Retina (tissue), 1 donor: ENCODE measurements at regions not wholly inside any gene's neighbourhood (a gene's known extent, or its start where the extent isn't known, plus 50 kb on each side); places are given as distances from the start of the nearest gene placed in this dataset.
"Not testable (repeated sequence)": the region's sequence is repeated elsewhere in the genome, so short reads cannot be mapped to it uniquely, and the experiment has no call there.

Source experiments
- DNase-seq: peaks from one replicate; pipeline ENCODE4 v3.0.0-alpha.2; 2016

DNA sequence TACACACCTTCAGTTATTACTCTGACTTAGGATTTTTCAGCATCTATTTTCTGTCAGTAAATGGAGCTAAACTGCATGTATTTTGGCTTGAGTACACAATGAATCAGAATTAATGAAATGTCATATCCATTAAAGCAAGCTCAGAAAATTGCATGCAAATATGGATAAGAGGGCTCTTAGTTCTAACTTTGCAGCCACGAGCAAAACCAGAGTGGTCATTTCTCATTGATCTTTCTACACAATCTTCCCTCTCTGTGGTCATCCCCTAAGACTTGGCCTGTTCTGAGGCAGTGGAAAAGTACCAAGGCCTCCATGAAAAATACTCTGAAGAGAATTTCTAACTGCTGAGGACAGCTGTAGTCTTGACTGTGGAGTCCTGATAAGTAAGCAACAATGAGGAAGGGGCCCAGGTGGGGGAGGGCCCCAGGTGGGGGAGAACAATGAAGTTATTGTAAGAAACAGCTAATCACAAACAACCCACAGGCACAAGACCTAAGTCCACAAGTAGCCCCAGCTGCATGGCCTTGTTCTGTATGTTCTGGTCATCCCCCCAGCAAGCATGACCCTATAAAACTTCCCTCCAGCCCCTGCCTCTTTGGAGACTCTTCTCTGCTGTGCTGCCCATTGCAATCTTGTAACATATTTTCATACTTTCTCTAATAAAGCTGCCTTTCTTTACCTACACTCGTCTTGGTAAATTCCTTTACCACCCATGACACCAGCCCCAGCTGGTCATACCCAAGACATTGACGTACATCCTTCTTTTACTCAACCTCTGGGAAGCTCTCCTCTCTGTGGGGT, 230.3 kb downstream of the TDRD15 start:
- no peak for DNase-seq

DNA sequence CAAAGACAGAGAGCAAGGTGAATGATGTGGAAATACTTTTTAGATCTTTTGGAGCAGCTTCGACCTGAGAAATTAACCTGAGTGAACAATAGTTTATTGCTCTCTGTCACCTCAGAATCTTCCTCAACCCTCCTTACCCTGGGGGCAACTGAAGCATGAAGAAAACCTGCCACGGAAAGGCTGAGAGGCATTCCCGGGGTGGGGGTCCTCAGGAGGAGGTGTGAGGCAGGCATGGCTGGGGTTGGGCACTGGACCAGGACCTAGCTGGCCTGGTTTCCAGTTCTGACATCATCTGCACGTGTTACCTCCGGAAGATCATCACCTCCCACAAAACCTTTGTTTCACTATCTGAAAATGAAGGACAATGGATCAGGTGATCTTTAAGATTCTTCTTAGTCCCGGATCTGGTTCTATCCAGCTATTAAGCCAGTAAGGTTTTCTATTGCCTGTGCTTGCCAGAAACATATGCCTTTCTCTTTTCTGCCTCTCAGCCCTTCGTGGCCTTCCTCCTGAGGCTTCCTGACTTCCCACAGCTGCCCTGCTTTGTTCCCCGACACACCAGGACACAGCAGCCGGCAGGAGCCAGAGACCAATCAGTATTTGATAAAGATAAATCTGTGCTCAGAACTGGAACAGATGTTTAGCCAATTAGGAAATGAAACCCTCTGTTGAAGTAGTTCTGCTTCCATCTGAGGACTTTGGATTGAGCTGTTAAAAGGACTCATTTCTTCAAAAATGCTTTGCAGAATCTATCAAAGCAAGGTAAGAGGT, 232.5 kb downstream of the TDRD15 start:
- no peak for DNase-seq

DNA sequence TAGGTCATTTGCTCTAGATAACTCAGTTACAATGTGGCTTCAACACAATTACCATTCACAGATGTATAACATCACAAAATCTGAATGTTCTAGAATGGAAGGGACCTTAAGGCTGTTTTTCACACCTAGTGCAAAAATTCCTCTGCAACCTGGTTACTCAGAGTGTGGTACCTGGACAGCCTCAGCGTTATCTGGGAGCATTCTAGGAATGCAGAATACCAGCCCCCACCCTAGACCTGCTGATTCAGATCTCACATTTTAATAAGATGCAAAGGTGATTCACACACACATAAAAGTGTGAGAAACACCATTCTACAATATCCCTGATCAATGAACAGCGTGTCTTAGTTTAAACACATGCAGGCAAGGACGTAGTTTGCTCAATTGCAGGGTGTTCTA, 233.1 kb downstream of the TDRD15 start:
- no peak for DNase-seq

DNA sequence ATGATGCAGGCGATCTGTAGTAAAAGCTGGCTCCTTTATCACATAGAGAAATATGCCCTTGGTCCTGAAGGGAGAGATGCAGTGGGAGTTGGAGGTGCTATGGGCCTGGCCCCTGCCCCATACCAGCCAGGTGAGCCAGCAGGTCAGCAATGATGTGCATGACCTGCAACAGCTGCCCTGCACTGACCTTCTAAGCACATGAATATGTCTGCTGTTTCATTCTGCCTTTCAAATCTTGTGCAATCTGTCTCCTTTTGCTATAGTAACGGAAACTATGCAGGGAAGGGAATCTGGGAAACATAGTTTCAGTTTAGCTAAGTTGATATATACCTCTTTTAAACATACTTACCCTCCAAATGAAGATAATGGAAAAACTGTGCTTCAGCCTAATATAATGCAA, 235.2 kb downstream of the TDRD15 start:
- DNase-seq: no peak

DNA sequence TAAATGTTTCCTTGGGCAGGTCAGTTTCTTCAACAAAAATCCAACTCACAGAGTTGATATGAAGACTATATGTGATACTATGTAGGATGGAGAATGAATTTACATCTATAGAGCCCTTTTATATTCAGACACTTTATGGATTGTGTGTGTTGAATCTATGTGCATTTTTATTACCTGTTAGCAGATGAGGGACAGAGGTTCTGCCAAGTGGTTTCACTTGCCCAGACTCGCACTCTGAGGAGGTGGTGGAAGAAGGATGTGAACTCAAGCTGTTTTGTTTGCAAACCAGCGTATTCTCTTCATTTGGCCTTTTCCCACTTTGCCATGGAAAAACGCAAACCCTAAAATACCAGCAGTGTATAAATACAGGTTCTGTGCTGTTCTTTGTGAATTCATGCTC, 237.6 kb downstream of the TDRD15 start:
- DNase-seq: no peak

DNA sequence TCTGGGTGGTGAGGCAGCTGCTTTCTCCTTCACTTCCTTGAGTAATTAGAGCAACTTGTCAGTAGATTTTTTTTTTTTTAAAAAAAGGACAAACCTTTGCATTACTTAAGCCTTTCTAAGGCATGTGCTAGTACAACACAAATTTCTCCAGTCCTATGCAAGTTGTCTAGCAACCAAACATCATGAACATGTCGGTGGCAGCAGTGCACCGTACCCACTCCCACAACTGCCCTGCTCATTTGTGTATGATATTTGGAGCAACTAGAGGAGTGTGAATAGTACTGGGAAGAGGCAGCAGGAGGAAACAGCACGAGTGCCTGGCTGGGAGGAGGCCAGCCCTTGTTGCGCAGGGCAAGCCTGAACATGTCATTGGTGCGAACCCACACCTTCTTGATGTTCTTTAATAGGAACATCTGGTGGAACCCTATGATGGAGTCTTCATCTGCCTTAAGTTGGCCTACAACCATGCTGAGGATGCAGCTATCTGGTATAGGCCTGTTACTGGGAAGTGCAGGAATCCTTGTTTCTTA, 238.3 kb downstream of the TDRD15 start:
- DNase-seq: no peak

DNA sequence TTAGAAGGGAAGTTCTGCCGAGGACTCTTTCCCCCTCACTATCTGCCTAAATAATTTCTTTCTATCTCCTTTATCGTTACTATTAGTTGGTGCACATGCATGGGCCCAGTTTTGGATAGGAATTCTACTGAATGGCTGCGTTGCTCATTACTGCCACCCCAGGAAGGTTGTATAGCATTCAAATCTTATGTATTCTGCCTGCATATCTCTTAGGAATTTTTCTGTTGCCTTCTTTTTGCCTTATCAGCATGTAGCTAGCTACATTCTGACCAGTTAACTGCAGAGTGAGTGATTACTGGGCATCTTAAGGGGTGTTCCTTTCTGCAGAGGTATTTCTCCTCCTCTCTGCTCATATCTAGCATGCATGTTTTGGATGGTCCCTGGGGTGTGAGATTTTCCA, 239.6 kb downstream of the TDRD15 start:
- no peak for DNase-seq

DNA sequence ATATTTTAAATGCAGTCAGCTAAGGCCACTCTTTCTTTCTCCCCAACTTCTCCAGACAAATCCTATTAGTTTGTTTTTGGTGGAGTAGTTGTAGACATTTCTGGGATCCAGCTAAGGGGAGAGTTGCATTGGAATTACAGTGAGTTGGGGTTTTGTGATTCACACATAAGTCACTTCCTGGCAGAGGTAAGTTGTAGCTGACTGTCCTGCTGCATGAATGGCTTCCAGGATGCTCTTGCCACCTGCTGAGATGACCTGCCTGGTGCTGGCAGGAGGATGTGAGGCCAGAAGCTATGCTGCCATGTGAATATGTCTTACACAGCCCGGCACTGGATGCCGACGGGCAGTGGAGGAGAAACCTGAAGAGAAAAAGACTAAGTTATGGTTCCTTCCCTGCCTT, 243.7 kb downstream of the TDRD15 start:
- no peak for DNase-seq

DNA sequence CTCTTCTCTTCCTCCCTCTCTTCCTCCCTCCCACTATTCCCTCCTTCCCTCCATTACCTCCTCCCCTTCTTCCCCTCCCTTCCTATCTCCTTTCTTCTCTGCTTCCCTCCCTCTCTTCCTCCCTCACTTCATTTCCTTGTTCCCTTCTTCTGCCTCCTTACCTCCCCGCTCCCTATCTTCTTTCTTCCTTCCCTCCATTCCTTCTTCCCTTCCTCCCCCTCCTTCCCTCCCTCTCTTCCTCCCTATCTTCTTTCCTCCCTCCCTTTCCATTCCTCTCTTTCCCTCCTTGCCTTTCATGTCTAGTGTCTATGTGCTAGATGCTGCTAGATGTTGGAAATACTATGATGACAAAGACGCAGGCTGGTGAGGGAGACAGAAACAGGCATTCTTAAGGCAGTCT, 246.0 kb downstream of the TDRD15 start:
- no peak for DNase-seq

DNA sequence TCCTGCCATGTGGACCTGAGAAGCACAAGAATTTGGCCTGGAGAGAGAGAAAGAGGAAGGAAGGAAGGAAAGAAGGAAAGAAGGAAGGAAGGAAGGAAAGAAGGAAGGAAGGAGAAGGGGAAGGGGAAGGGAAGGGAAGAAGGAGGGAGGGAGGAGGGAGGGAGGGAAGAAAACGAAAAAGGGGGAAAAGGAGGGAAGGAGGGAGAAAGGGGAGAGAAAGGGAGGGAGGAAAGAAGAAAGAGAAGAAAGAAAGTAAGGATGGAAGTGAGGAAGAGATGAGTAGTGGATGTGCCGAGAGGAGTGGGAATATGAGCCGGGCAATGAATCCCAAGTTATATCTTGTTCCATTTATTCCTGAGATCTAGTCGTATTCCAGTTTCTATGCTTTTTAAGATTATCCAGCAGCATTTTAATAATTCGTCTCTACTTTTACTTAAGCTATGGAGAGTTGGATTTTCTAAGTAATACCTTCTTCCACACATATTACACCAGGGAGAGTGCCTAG, 247.8 kb downstream of the TDRD15 start:
- DNase-seq: no peak

DNA sequence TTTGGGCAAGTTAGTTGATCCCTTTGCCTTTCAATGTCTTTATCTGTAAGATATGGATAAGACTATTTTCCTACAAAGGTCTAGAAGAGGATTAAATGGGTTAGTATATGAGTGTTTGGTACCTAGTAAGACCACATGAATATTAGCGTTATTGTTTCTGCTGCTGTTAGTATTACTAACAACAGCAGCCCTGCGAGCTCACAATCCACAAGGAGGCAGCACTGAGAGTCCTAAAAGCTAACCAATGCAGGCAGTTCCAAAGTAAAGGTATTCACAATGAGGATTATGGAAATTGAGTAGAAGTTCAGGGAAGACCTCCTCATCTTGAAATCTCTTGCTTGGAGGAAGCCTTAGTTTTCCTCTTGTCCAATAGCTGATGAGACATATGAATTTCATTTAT, 248.9 kb downstream of the TDRD15 start:
- no peak for DNase-seq

DNA sequence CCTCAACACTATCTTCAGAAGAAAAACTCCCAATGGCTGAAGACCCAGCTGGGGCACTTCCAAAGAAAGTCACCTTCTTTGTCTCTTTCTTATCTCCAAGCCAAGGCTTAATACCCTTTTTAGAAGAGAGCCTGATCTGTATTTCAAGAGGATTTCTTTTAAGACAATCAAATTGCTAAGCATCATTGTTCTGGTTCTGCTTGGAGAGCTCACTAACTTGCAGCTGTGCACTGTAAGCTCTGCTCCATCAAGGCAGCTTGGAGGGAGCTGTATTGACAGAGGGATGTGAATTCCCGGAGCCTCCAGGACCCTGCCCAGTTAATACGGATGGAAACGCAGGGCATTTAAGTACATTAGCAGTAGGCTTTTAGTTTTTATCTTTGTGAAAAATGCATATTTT, 253.1 kb downstream of the TDRD15 start:
- no peak for DNase-seq

DNA sequence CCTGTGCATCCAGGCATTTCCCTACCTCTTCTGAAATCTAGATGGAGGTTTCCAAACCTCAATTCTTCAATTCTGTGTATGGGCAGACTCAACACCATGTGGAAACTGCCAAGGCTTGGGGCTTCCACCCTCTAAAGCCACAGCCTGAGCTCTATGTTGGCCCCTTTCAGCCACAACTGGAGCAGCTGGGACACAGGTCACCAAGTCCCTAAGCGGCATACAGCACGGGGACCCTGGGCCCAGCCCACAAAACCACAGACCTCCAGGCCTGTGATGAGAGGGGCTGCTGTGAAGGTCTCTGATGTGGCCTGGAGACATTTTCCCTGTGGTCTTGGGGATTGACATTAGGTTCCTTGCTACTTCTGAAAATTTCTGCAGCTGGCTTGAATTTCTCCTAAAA, 255.4 kb downstream of the TDRD15 start:
- no peak for DNase-seq

DNA sequence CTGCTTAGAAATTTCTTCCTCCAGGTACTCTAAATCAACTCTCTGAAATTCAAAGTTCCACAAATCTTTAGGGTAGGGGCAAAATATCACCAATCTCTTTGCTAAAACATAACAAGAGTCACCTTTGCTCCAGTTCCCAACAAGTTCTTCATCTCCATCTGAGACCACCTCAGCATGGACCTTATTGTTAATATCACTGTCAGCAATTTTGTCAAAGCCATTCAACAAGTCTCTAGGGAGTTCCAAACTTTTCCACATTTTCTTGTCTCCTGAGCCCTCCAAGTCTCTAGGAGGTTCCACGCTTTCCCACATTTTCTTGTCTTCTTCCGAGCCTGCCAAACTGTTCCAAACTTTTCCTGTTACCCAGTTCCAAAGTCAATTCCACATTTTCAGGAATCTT, 255.9 kb downstream of the TDRD15 start:
- DNase-seq: not testable (repeated sequence)

DNA sequence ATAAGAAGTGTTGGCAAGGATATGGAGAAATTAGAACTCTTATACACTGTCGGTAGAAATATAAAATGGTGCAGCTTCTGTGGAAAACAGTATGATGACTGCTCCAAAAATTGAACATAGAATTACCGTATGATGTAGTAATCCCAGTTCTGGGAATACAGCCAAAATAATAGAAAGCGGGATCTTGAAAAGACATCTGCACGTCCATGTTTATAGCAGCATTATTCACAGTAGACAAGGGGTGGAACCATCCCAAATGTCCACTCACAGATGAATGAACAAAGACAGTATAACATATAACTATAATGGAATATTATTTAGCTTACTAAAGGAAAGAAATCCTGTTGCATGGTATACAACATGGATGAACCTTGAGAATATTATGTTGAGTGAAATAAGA, 257.7 kb downstream of the TDRD15 start:
- DNase-seq: no peak

DNA sequence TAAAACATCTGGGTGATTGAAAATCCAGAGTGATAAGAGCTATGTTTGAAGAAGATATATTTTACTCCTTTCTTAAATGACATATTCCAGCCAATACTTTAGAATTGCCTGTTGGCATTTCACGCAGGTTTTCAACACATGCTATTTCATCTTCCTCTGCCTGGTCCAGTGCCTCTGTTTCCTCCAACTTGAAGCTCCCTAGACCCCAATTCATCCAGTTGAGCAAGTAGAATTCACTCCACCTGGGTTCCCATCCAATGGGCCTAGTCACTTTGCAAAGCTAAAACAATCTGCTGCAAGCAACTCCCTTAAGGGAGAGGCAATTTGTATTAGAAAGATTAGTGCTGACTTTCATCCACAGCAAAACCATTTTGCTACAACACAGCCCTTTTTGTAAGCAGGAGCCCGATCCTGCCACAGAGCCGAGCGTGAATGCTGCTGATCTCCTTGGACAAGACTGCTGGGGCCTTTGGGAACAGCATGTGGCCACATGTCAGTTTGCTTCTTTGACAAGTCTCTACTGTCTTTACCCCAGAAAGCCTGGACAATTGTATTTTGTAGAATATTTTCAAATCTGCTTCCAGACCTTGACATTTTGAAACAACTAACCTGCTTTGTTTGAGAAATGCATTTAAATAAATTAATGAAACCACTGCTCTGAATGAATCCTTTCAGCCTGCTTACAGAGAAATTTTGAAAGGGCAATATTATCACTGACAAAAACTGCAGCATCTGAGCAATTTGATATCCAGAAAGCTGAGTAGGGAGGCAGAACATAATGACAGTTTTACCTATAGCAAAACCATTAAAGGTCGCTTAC, 259.1 kb downstream of the TDRD15 start:
- DNase-seq: no peak

DNA sequence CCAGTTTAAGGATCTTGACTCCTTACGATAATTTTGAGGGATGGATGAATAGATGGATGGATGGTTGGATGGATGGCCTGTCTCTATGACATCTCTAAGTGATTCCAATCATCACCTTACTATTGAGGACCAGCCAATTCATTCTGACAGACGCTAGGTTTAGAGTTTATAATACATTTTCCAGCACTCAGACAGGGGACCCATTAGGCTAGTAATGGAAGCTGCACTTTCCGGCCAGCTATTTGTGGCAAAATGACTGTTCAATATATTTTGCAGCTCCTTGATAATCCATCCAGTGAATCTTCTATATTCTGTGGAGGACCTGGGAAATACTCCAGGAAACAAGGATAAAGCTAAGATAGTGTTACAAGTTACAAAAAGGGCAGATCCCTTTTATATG, 262.9 kb downstream of the TDRD15 start:
- DNase-seq: no peak

DNA sequence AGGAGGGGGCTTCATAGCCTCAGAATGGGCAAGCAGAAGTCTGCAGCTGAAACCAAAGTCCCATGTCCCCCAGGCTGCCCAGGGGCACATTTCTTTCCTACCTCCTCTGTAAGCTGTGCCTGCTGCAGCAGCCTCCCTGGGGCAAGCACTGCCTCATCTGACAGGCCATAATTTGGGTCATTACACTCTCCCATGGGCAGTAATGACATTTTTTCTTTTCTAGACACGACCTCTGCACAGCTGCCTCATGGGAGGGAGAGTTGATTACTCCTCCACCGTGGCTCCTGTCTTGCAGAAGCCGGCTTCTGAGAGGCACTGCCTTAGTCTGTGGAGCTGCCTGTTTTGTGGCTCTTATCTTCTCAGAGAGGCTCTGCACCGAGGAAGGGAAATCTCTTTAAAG, 268.9 kb downstream of the TDRD15 start:
- DNase-seq: peak; percentile 72

DNA sequence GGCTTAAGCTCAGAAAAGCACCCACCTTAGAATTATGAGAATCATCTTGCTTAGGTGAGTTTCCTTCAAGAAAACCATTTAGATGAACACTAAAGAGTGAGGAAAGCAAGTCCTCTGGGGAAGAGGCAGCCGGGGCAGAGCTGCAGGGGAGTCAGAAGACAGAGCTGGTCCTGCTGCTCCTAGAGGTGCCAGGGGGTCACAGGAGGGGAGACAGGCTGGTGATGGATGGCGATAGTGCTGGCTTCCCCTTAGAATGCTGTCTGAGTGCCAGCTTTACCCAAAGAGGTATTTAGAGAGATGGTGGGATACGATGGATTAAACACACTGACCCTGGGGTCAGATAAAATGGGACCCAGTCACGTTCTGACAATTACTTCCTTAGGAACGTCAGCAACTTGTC, 269.4 kb downstream of the TDRD15 start:
- no peak for DNase-seq

DNA sequence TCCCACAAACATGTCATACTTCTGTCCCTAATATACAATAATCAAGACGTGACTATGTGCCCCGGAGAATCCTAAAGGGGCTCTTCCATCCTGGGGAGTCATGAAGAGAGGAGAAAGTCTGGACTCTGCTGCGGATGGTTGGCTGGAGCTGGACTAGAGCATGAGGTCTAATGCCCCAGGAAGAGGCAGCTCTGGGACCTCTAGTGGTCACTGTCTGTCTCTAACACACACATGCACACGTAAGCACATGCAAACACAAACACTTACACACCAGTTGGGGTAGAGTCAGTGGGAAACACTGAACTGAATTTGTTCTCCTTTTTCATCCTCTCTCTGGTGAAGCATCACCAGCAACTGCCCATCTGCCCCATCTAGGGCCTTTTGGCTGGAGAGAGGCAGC, 271.6 kb downstream of the TDRD15 start:
- DNase-seq: no peak

DNA sequence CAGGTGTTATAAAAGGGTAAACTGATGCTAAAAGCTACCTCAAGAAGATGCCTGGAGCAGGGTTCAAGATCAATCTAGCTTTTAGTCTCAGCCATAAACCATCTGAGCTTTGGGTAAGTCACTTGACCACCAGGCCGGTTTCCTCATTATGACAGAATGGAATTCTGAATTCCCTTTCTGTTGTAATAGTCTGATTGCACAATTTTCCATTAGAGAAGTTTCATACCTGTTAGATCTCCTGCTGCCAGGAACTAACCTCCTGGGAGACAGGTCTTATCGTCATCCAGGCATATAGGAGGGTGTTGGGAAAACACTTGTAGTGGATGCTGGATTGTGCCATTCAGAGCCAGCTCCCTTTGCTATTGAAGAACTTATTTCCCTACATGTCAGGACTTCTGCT, 272.5 kb downstream of the TDRD15 start:
- DNase-seq: no peak

DNA sequence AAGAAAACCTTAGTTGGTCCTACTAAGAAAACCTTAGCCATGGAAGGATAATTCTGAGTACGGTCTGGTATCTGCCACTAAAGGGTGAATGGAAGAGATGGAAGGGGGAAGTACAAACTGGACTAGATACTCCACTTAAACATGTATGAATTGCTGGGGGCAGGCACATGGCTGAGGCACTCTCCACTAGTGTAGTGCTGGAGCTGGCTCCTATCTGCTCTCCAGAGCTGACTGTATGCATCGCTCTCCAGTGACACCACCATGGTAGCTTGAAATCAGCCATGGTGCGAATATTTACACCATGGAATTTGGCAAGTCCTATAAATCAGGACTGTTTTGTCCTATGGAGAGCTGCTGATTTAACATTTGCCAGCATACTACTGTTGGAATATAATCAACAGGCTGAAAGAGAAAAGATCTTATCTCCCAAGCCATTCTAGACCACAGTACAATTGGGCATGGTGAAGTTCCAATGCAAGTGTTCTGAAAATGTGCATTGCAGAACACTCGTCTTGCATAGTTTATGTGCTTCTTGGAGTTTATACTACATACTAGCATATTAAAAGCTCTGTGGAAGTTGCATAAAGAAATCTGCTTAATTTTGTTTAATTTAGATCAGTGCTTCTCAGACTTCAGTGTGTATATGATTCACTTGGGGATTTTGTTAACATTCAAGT, 277.4 kb downstream of the TDRD15 start:
- DNase-seq: no peak

DNA sequence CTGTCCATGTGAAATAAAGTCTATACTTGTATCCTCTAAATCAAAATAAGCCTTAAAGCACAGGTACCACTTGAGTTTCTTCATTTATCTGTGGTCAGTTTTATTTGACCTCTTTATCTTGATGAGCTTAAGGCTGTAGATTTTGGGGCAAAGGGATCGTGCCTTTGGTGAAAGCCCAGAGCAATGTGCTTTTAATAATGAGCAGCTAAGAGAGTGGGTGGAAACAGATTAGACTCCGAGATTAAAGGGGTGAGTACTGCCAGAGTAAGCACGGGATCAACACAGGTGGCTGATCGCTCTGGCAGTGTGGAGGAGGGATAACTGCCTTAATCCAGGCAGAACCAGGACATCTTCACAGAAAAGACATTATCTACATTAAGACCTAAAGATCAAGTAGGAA, 280.4 kb downstream of the TDRD15 start:
- DNase-seq: no peak
